ENCODE measurements at regions not wholly inside any gene's neighbourhood (a gene's known extent, or its start where the extent isn't known, plus 50 kb on each side); places are given as distances from the start of the nearest gene placed in this dataset.

DNA sequence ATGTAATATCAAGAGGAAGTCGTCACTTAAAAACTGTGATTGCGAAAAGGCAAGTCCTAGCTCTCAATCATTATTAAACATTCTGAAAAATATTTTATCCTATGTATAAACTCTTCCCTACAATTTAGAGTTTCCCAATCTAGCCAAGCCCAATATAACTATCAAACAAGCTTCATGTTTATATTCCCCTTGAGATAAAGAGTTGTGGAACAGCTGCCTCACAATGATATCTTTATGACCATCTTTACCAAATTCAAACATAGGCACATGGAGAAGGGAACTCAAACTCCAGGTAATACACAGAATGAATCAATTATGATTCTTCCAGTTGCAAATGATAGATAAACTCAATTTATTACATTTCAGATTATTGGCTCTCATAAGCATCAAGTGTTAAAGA, 1468.7 kb downstream of the EFNA5 start:
- TF ChIP-seq, protein P1, sequence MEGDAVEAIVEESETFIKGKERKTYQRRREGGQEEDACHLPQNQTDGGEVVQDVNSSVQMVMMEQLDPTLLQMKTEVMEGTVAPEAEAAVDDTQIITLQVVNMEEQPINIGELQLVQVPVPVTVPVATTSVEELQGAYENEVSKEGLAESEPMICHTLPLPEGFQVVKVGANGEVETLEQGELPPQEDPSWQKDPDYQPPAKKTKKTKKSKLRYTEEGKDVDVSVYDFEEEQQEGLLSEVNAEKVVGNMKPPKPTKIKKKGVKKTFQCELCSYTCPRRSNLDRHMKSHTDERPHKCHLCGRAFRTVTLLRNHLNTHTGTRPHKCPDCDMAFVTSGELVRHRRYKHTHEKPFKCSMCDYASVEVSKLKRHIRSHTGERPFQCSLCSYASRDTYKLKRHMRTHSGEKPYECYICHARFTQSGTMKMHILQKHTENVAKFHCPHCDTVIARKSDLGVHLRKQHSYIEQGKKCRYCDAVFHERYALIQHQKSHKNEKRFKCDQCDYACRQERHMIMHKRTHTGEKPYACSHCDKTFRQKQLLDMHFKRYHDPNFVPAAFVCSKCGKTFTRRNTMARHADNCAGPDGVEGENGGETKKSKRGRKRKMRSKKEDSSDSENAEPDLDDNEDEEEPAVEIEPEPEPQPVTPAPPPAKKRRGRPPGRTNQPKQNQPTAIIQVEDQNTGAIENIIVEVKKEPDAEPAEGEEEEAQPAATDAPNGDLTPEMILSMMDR (tag by site-specific recombination; IDR thresholded peaks at IDR 0.05) = no peak
- TF ChIP-seq, protein P2, sequence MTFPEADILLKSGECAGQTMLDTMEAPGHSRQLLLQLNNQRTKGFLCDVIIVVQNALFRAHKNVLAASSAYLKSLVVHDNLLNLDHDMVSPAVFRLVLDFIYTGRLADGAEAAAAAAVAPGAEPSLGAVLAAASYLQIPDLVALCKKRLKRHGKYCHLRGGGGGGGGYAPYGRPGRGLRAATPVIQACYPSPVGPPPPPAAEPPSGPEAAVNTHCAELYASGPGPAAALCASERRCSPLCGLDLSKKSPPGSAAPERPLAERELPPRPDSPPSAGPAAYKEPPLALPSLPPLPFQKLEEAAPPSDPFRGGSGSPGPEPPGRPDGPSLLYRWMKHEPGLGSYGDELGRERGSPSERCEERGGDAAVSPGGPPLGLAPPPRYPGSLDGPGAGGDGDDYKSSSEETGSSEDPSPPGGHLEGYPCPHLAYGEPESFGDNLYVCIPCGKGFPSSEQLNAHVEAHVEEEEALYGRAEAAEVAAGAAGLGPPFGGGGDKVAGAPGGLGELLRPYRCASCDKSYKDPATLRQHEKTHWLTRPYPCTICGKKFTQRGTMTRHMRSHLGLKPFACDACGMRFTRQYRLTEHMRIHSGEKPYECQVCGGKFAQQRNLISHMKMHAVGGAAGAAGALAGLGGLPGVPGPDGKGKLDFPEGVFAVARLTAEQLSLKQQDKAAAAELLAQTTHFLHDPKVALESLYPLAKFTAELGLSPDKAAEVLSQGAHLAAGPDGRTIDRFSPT (tag by site-specific recombination; IDR thresholded peaks at IDR 0.05) = no peak
- TF ChIP-seq, protein P3, sequence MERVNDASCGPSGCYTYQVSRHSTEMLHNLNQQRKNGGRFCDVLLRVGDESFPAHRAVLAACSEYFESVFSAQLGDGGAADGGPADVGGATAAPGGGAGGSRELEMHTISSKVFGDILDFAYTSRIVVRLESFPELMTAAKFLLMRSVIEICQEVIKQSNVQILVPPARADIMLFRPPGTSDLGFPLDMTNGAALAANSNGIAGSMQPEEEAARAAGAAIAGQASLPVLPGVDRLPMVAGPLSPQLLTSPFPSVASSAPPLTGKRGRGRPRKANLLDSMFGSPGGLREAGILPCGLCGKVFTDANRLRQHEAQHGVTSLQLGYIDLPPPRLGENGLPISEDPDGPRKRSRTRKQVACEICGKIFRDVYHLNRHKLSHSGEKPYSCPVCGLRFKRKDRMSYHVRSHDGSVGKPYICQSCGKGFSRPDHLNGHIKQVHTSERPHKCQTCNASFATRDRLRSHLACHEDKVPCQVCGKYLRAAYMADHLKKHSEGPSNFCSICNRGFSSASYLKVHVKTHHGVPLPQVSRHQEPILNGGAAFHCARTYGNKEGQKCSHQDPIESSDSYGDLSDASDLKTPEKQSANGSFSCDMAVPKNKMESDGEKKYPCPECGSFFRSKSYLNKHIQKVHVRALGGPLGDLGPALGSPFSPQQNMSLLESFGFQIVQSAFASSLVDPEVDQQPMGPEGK (tag by site-specific recombination; IDR thresholded peaks at IDR 0.05) = no peak
- TF ChIP-seq TCF7L2 (IDR thresholded peaks at IDR 0.05; ENCODE audit: borderline replicate concordance, low read depth, low read length) (no peak), ZBTB7A (tag by site-specific recombination; IDR thresholded peaks at IDR 0.05; ENCODE audit: low read depth) (no peak), ZFP41 (tag by site-specific recombination; IDR thresholded peaks at IDR 0.05; ENCODE audit: borderline replicate concordance) (no peak), ZEB2 (tag by site-specific recombination; IDR thresholded peaks at IDR 0.05) (no peak), ZNF423 (tag by site-specific recombination; IDR thresholded peaks at IDR 0.05) (no peak), ZNF23 (tag by site-specific recombination; IDR thresholded peaks at IDR 0.05; ENCODE audit: borderline replicate concordance) (no peak), ZNF157 (tag by site-specific recombination; IDR thresholded peaks at IDR 0.05) (no peak), ZNF274 (IDR thresholded peaks at IDR 0.05; ENCODE audit: low read length) (no peak), ZNF274 (tag by site-specific recombination; IDR thresholded peaks at IDR 0.05; ENCODE audit: borderline replicate concordance) (no peak), ZNF146 (tag by site-specific recombination; IDR thresholded peaks at IDR 0.05) (no peak)
- TF ChIP-seq, protein P4, sequence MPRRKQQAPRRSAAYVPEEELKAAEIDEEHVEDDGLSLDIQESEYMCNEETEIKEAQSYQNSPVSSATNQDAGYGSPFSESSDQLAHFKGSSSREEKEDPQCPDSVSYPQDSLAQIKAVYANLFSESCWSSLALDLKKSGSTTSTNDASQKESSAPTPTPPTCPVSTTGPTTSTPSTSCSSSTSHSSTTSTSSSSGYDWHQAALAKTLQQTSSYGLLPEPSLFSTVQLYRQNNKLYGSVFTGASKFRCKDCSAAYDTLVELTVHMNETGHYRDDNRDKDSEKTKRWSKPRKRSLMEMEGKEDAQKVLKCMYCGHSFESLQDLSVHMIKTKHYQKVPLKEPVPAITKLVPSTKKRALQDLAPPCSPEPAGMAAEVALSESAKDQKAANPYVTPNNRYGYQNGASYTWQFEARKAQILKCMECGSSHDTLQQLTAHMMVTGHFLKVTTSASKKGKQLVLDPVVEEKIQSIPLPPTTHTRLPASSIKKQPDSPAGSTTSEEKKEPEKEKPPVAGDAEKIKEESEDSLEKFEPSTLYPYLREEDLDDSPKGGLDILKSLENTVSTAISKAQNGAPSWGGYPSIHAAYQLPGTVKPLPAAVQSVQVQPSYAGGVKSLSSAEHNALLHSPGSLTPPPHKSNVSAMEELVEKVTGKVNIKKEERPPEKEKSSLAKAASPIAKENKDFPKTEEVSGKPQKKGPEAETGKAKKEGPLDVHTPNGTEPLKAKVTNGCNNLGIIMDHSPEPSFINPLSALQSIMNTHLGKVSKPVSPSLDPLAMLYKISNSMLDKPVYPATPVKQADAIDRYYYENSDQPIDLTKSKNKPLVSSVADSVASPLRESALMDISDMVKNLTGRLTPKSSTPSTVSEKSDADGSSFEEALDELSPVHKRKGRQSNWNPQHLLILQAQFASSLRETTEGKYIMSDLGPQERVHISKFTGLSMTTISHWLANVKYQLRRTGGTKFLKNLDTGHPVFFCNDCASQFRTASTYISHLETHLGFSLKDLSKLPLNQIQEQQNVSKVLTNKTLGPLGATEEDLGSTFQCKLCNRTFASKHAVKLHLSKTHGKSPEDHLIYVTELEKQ (tag by site-specific recombination; IDR thresholded peaks at IDR 0.05; ENCODE audit: borderline replicate concordance) = no peak
- TF ChIP-seq, protein P5, sequence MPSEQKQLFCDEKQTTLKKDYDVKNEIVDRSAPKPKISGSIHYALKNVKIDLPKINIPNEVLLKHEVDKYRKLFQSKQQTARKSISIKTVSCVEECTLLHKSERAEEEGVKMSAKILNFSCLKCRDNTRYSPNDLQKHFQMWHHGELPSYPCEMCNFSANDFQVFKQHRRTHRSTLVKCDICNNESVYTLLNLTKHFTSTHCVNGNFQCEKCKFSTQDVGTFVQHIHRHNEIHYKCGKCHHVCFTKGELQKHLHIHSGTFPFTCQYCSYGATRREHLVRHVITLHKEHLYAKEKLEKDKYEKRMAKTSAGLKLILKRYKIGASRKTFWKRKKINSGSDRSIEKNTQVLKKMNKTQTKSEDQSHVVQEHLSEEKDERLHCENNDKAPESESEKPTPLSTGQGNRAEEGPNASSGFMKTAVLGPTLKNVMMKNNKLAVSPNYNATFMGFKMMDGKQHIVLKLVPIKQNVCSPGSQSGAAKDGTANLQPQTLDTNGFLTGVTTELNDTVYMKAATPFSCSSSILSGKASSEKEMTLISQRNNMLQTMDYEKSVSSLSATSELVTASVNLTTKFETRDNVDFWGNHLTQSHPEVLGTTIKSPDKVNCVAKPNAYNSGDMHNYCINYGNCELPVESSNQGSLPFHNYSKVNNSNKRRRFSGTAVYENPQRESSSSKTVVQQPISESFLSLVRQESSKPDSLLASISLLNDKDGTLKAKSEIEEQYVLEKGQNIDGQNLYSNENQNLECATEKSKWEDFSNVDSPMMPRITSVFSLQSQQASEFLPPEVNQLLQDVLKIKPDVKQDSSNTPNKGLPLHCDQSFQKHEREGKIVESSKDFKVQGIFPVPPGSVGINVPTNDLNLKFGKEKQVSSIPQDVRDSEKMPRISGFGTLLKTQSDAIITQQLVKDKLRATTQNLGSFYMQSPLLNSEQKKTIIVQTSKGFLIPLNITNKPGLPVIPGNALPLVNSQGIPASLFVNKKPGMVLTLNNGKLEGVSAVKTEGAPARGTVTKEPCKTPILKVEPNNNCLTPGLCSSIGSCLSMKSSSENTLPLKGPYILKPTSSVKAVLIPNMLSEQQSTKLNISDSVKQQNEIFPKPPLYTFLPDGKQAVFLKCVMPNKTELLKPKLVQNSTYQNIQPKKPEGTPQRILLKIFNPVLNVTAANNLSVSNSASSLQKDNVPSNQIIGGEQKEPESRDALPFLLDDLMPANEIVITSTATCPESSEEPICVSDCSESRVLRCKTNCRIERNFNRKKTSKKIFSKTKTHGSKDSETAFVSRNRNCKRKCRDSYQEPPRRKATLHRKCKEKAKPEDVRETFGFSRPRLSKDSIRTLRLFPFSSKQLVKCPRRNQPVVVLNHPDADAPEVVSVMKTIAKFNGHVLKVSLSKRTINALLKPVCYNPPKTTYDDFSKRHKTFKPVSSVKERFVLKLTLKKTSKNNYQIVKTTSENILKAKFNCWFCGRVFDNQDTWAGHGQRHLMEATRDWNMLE (tag by site-specific recombination; conservative IDR thresholded peaks at IDR 0.05; ENCODE audit: low read depth) = no peak

Data from HEK293 (cell line).